HG03469 (cell line): ENCODE measurements at regions not wholly inside any gene's neighbourhood (a gene's known extent, or its start where the extent isn't known, plus 50 kb on each side); places are given as distances from the start of the nearest gene placed in this dataset.

Experiments
- ATAC-seq: cut with Tn5 transposase; IDR thresholded peaks from one replicate; pipeline ENCODE4 v1.9.1; 2021; ENCODE audit warnings: mild to moderate bottlenecking, moderate library complexity, moderate number of reproducible peaks; ENCODE audit not compliant: unreplicated experiment

- ATAC-seq = no peak
Measured at GRCh38 chr13:108156749-108157148, 58.6 kb downstream of the LIG4 start.

GRCh38 chr13:108155185-108156106 is 59.9 kb downstream of the LIG4 start:
- ATAC-seq = no peak

DNA sequence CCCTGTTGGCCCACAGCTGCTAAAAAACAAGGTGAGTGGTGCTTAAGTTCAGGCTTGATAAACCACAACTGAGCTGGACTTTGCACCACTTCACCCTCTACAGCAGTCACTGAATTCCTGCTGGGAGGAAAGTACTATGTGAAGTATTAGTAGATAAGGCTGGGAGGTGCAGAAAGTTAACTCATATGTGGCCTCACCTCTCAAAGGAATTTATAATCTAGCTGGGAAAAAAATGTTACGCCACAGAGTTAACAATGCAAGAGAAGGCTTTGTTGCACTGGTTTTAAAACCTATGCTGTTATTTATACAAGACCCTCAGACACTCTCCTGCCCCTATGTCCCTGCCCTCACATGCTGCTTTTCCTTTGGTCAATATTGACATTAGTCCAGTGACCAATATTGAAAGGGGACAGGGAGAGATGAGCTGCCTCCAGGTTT is 60.9 kb downstream of the LIG4 start:
- ATAC-seq = no peak

DNA sequence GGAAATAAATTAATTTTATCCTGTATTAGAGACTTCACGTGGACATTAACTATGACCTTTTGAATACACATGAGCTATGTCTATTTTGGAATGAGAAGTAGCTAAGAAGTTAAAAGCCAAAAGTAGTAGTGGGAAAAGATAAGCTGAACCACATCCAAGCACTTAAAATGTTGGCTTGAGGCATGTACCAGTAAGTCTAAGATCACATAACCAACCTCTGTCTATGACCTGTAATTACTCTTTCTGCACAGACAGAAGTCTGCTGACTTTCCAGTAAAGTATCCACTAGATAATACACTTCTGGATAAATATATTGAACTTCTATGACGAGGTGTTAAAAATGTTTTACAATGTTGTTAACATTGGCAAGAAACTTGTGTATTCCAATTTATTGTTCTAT is 68.7 kb downstream of the LIG4 start:
- no peak for ATAC-seq

- ATAC-seq = no peak
Measured at GRCh38 chr13:108142702-108143436, 72.5 kb downstream of the LIG4 start.

GRCh38 chr13:108137176-108137575 is 78.2 kb downstream of the LIG4 start:
- no peak for ATAC-seq

DNA sequence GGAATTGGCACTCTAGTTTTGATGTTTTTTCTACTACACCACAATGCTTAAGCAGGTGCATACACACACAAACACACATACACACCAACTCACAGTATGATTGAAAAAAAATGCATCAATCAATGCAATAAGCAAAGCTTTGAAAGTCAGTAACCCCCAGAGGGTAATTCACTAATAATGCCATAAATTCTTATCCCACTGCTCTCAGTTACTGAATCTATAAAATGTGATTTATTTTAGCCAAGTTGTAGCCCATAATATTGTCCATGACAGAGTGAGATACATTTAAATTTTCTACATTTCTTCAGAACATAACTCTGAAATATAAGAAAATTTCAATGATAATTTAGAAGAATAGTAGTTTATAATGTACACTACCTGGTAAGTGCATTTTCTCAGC is 87.9 kb downstream of the LIG4 start:
- ATAC-seq = no peak

DNA sequence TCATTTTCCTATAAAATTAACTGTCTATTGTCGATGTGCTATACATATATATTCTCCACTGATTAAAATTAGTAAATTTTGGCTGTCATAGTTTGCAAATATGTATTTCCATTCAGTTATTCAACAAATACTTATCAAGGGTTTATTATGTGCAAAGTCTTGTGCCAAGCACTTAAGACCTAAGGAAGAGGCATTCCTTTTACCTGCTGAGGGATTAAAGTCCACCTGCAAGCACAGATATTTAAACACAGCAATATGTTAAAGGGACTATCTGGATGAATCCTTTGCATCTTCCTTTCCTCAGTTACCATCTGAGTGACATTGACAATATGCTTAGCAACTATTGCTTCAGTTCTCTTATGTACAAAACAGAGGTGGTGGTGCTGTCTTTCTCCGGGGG is 89.3 kb downstream of the LIG4 start:
- no peak for ATAC-seq

DNA sequence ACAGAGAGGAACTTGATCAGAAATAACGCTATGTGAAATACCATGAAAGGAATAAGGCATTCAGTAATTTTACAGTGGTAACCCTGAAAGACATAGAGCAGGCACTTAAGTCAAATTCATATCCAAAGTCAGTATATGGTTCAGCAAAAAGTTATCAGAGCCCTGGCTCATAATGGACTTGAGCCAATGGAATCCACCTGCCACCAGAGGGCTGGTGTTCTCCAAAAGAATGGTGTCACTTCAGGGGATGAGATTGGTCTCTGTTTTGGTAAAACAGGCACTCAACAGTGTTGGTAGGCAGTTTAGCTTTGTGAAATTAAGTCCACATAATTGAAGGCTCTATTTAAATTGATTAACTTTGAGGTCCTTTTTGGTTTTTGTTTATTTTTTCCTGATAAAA is 93.9 kb downstream of the LIG4 start:
- ATAC-seq = no peak

- no peak for ATAC-seq
Measured at GRCh38 chr13:108120856-108121255, 94.5 kb downstream of the LIG4 start.

- ATAC-seq = no peak
Measured at GRCh38 chr13:108120302-108120701, 95.0 kb downstream of the LIG4 start.

- no peak for ATAC-seq
Measured at GRCh38 chr13:108115738-108116137, 99.6 kb downstream of the LIG4 start.

DNA sequence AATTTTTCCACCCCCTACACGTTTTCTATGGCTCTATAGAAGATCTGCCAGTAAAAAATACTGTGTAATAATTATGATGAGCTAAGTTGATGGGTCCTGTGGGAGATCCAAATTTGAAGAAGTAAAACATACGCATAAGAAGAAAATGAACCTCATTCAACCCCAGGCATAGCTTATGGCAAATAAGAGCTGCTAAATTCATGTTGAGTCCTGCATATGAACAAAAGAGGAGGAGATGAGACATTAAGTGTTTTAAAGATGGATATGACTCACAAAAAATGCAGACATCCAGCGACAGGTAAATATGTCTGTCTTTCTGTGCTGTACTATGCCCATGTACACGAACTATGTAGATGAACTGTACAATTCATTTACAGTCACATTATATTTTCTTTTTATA is 101.9 kb downstream of the LIG4 start:
- no peak for ATAC-seq

- no peak for ATAC-seq
Measured at GRCh38 chr13:108104736-108105135, 110.6 kb downstream of the LIG4 start.

DNA sequence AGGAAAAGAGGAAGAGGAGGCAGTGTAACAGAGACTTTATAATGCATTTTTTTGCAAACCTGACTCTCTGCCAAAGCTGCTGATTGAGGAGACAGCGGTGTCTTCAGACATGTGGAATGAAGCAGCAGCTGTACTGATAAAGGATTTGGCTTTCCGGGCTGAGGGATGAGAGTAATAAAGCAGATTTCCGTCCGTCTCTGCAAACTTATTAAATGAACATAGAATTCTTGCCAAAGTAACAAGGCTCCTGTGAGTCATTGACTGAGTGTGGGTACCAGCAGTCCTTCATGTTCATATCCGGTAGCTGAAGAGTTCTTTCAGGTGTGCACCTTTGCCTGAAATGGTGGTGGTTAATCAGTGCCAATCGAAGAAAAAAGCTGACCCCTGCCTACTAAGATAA is 112.6 kb downstream of the LIG4 start:
- ATAC-seq = no peak

DNA sequence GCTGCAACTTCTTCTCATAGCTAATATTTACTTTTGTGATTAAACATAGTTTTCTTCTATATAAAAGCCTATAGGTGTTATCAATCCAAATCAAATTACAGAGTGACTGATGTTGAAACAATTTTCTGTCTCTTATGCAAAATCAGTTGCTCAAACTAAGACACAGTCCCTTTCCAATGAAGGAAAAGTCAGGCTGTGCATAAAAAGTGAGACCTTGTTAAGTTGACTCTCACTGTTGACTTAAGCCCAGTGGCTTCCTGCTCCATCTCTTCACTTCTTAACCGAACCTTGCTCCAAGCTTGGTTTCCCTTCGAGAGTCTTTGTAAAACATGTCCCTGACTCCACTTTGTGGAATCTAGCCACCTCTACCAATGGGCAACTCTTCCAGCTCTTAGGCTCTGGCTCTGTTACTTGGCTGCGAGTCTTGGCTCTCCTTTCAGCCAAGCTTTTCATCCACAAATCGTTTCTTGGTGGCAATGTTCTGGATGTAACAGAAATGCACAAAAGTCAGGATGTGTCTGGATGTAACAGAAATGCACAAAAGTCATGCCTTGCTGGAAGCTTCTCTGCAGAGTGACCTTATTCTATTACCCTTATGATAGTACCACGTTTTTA is 118.9 kb downstream of the LIG4 start:
- no peak for ATAC-seq

DNA sequence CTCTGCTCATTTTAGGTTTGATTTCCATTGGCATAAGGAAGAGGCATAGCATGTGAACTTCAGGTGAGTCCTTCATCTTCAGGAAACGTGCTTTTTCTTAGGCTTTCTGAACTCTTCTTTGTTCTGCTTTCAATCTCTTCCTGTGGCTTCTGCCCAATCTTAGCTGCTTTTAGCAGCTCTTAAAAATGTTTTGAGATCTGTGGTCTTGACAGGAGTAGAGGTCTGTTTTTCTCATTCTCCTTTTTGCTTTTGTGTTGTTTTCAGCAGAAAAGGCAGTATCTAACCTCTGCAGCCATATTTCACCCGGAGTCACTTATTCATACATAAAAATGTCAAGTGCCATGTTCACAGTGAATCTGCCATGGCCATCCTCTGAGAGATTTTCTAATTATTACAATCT is 120.3 kb downstream of the LIG4 start:
- no peak for ATAC-seq

- ATAC-seq = no peak
Measured at GRCh38 chr13:108093616-108094015, 121.7 kb downstream of the LIG4 start.

DNA sequence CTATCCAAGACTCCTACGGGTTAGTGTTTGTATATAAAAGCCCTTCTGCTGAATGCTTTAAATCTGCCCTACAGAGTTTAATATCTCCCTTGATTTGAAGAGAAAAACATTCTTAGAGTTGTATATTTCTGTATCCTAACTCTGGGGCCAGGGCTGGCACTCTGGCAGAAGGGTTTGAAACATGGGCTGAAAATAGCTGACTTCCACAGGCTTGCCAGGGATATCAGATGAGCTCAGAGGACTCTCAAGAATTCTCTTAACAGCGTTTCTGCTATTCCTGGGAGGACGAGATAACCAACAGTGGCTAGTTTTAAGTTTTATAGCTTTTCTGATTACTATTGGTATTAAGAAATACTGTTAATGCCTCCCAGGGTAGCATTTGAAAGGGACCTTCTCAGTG is 127.5 kb downstream of the LIG4 start:
- ATAC-seq = no peak

- ATAC-seq = no peak
Measured at GRCh38 chr13:108086678-108087077, 128.7 kb downstream of the LIG4 start.

GRCh38 chr13:108084840-108085239 is 130.5 kb downstream of the LIG4 start:
- ATAC-seq = no peak

- no peak for ATAC-seq
Measured at GRCh38 chr13:108083056-108083455, 132.3 kb downstream of the LIG4 start.
